Spleen (tissue), 7 donors: ENCODE measurements at regions not wholly inside any gene's neighbourhood (a gene's known extent, or its start where the extent isn't known, plus 50 kb on each side); places are given as distances from the start of the nearest gene placed in this dataset.

Source experiments
- CTCF ChIP-seq, 11 experiments: fragments of 200-600 bp in 7 of 11; fragments of 450-650 bp in 4 of 11; sonication (generic) in 4 of 11; IDR thresholded peaks in 8 of 11; conservative IDR thresholded peaks in 3 of 11; 1 replicate in 7 of 11; 2 replicates in 4 of 11; pipeline versions ENCODE4 v1.4.0 to v1.8.0; 2016 to 2021; ENCODE audit warnings: antibody characterized with exemption in 11 of 11, inconsistent platforms in 4 of 11, mild to moderate bottlenecking in 1 of 11
- POLR2A ChIP-seq, 3 donors: fragments of 450-650 bp; IDR thresholded peaks; one replicate each; pipeline ENCODE4 v1.5.1; 2017; ENCODE audit warnings: antibody characterized with exemption in 3 of 3, mild to moderate bottlenecking in 1 of 3
- POLR2AphosphoS5 ChIP-seq, 3 donors: sonication (generic); formaldehyde crosslinking; IDR thresholded peaks; one replicate each; pipeline ENCODE4 v1.5.1; 2017; ENCODE audit warnings: antibody characterized with exemption in 3 of 3
- donor health status: DM: no; HTN: no; CAD: no; lungs with moderate emphysema.
- donor health status: DM: no; HTN: no; CAD: no.
- donor health status: DM: no; HTN: no; CAD: no.

- TF ChIP-seq CTCF (IDR thresholded peaks at IDR 0.05 in 8 of 11, conservative IDR thresholded peaks at IDR 0.05 in 3 of 11) = no peak
- TF ChIP-seq POLR2A (IDR thresholded peaks at IDR 0.05) = no peak
- no peak for TF ChIP-seq POLR2AphosphoS5 (IDR thresholded peaks at IDR 0.05)
Measured at GRCh38 chr2:228543117-228543516, 361.6 kb upstream of the SPHKAP start.
